ENCODE measurements at regions not wholly inside any gene's neighbourhood (a gene's known extent, or its start where the extent isn't known, plus 50 kb on each side); places are given as distances from the start of the nearest gene placed in this dataset.
"Not testable (repeated sequence)": the region's sequence is repeated elsewhere in the genome, so short reads cannot be mapped to it uniquely, and the experiment has no call there.

DNA sequence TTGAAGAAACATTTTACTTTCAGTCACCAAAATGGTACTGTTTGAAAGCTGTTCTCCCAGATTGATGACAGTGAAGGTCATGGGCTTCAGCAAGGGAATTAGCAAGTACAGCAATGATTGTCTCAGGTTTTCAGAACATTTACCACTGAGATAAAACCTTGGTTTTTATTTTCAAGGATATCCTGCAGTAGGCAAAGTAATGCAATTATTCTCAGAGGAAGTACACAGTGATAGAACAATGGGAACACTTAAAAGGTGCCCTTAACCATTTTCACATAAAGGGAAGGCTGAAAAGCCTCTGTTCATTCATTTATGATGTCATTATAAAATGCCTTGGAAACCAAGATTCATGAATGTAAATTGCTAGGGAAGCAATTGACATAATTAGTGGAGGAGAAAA is 471.8 kb upstream of the ACO1 start:
- TF ChIP-seq POLR2AphosphoS5 (IDR thresholded peaks at IDR 0.05) = no peak
- TF ChIP-seq, protein P1, sequence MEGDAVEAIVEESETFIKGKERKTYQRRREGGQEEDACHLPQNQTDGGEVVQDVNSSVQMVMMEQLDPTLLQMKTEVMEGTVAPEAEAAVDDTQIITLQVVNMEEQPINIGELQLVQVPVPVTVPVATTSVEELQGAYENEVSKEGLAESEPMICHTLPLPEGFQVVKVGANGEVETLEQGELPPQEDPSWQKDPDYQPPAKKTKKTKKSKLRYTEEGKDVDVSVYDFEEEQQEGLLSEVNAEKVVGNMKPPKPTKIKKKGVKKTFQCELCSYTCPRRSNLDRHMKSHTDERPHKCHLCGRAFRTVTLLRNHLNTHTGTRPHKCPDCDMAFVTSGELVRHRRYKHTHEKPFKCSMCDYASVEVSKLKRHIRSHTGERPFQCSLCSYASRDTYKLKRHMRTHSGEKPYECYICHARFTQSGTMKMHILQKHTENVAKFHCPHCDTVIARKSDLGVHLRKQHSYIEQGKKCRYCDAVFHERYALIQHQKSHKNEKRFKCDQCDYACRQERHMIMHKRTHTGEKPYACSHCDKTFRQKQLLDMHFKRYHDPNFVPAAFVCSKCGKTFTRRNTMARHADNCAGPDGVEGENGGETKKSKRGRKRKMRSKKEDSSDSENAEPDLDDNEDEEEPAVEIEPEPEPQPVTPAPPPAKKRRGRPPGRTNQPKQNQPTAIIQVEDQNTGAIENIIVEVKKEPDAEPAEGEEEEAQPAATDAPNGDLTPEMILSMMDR (IDR thresholded peaks at IDR 0.05) = no peak
- TF ChIP-seq POLR2A (IDR thresholded peaks at IDR 0.05) = no peak
- H3K27ac ChIP-seq = no peak overlapping the region
- no peaks in the 10 kb centered on the region for H3K9me3 ChIP-seq
- H3K4me3 ChIP-seq = no peak overlapping the region
- DNase-seq (ENCODE audit: low spot score) = no peak
- intact Hi-C loops (cut with DNase I) = no loop called here
- H3K4me1 ChIP-seq (replicated peaks) = no peaks in the 10 kb centered on the region
- H3K27me3 ChIP-seq (replicated peaks; ENCODE audit: insufficient read depth) = no peaks in the 10 kb centered on the region
- H3K36me3 ChIP-seq = no peaks in the 10 kb centered on the region

DNA sequence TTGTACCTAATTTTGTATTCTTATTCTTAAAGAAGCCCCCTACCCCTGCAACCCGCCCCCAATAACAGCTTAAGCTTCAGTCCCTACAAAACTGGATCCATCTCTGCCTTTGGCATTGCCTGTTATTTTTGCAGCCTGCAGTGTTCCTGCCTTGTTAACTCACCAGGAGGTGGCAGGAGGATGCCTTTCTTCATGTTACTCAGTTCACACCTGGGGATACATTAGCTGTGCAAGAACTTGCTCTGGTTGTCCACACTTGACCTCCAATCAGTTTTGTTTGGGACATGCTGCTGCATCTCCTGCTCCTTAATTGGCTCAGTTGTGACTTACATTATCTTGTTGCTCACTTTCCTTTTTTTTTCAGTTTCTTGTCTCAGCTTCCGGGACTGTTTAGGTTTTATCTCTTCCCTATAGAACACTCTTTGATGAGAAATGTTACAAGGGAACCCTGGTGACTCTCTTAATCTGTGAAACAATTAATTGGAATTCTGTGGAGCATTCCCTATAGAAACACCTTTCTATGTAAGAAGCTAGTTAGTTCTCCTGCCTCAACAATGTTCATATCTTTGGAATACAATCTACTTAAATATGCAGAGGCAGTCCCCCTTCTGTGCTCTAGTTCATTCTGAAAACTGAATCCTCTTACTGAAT is 467.7 kb upstream of the ACO1 start:
- Histone ChIP-seq H3K4me1 (replicated peaks) (no peaks in the 10 kb centered on the region), H3K27me3 (replicated peaks; ENCODE audit: insufficient read depth) (no peaks in the 10 kb centered on the region), H3K9me3 (no peaks in the 10 kb centered on the region), H3K36me3 (no peaks in the 10 kb centered on the region), H3K4me3 (no peak overlapping the region), H3K27ac (no peak overlapping the region)
- 60% methylated on average over 2 of the region's 2 CpGs for WGBS
- intact Hi-C loops (cut with DNase I) = no loop called here
- TF ChIP-seq POLR2A (IDR thresholded peaks at IDR 0.05) (no peak), POLR2AphosphoS5 (IDR thresholded peaks at IDR 0.05) (no peak)
- TF ChIP-seq, protein P1 (IDR thresholded peaks at IDR 0.05) = no peak
- no peak for DNase-seq (ENCODE audit: low spot score)

DNA sequence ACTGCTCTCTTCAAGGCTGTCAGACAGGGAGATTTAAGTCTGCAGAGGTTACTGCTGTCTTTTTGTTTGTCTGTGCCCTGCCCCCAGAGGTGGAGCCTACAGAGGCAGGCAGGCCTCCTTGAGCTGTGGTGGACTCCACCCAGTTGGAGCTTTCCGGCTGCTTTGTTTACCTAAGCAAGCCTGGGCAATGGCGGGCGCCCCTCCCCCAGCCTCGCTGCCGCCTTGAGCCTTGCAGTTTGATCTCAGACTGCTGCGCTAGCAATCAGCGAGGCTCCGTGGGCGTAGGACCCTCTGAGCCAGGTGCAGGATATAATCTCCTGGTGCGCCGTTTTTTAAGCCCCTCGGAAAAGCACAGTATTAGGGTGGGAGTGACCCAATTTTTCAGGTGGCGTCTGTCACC is 446.7 kb upstream of the ACO1 start:
- H3K27me3 ChIP-seq (replicated peaks; ENCODE audit: insufficient read depth); intact Hi-C loops (cut with DNase I); H3K36me3 ChIP-seq; H3K9me3 ChIP-seq; DNase-seq (ENCODE audit: low spot score); H3K4me3 ChIP-seq; H3K27ac ChIP-seq; H3K4me1 ChIP-seq (replicated peaks): not testable (repeated sequence)
- WGBS = 87% methylated on average over 13 of the region's 13 CpGs

DNA sequence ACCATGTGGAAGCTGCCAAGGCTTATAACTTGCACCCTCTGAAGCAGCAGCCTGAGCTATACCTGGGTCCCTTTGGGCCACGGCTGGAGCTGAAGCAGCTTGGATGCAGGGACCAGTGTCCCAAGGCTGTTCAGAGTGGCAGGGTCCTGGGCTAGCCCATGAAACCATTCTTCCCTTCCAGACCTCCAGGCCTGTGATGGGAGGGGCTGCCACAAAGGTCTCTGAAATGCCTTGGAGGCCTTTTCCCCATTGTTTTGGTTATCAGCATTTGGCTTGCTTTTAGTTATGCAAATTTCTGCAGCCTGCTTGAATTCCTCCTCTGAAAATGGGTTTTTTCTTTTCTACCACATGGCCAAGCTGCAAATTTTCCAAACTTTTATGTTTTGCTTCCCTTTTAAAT is 433.7 kb upstream of the ACO1 start:
- H3K36me3 ChIP-seq = no peaks in the 10 kb centered on the region
- H3K4me1 ChIP-seq (replicated peaks) = no peaks in the 10 kb centered on the region
- 89% methylated on average over 1 of the region's 1 CpG for WGBS
- H3K9me3 ChIP-seq = no peaks in the 10 kb centered on the region
- no peak overlapping the region for H3K4me3 ChIP-seq
- H3K27ac ChIP-seq = no peak overlapping the region
- TF ChIP-seq, protein P1 (IDR thresholded peaks at IDR 0.05) = no peak
- TF ChIP-seq POLR2A (IDR thresholded peaks at IDR 0.05) (no peak), POLR2AphosphoS5 (IDR thresholded peaks at IDR 0.05) (no peak)
- intact Hi-C loops (cut with DNase I) = no loop called here
- H3K27me3 ChIP-seq (replicated peaks; ENCODE audit: insufficient read depth) = no peaks in the 10 kb centered on the region
- DNase-seq (ENCODE audit: low spot score) = no peak

DNA sequence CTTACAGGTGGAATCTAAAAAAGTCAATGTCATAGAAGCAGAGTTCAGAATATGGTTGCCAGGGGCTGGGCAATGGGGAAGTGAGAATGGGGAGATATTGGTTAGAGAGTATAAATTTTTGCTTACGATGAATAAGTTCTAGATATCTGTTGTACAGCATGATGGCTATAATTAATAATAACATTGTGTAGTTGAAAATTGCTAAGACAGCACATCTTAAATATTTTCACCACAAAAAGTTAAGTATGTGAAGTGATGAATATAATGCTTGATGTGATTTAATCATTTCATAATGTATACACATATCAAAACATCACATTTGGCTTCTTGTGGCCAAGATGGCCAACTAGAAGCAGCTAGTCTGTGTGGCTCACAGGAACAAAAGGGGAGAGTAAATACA is 425.9 kb upstream of the ACO1 start:
- Histone ChIP-seq H3K27me3 (replicated peaks; ENCODE audit: insufficient read depth) (no peaks in the 10 kb centered on the region), H3K36me3 (no peaks in the 10 kb centered on the region), H3K4me3 (no peak overlapping the region), H3K9me3 (no peaks in the 10 kb centered on the region), H3K27ac (no peak overlapping the region), H3K4me1 (replicated peaks) (no peaks in the 10 kb centered on the region)
- TF ChIP-seq POLR2AphosphoS5 (IDR thresholded peaks at IDR 0.05) = no peak
- TF ChIP-seq, protein P1 (IDR thresholded peaks at IDR 0.05) = no peak
- no peak for TF ChIP-seq POLR2A (IDR thresholded peaks at IDR 0.05)
- no peak for DNase-seq (ENCODE audit: low spot score)
- 50% methylated on average over 1 of the region's 1 CpG for WGBS
- intact Hi-C loops (cut with DNase I) = no loop called here

All from prostate gland (tissue), 2 donors.